ENCODE measurements at regions not wholly inside any gene's neighbourhood (a gene's known extent, or its start where the extent isn't known, plus 50 kb on each side); places are given as distances from the start of the nearest gene placed in this dataset.

- Mint-ChIP-seq H3K27ac (ENCODE audit: unreplicated experiment) (no peak overlapping the region), H3K4me1 (ENCODE audit: low read depth) (peaks cover 72% of the 10 kb centered on the region), H3K9me3 (ENCODE audit: low read depth) (no peaks in the 10 kb centered on the region), H3K4me3 (ENCODE audit: unreplicated experiment) (no peak overlapping the region), H3K27me3 (ENCODE audit: low read depth) (no peaks in the 10 kb centered on the region), H3K36me3 (ENCODE audit: low read depth) (peaks cover 2% of the 10 kb centered on the region)
- no peak for TF ChIP-seq CTCF (IDR thresholded peaks at IDR 0.05)
- DNase-seq (ENCODE audit: low spot score) = peak; percentile 72
Observed at GRCh38 chr16:86945166-86945900, 367.0 kb downstream of the FOXL1 start.

- peak; percentile 73 for DNase-seq (ENCODE audit: low spot score)
- Mint-ChIP-seq H3K27me3 (ENCODE audit: low read depth) (no peaks in the 10 kb centered on the region), H3K9me3 (ENCODE audit: low read depth) (no peaks in the 10 kb centered on the region), H3K36me3 (ENCODE audit: low read depth) (no peaks in the 10 kb centered on the region), H3K4me1 (ENCODE audit: low read depth) (peaks cover 72% of the 10 kb centered on the region), H3K27ac (ENCODE audit: unreplicated experiment) (peak overlapping the region; percentile 78), H3K4me3 (ENCODE audit: unreplicated experiment) (no peak overlapping the region)
- no peak for TF ChIP-seq CTCF (IDR thresholded peaks at IDR 0.05)
Observed at GRCh38 chr16:86946396-86946795, 368.0 kb downstream of the FOXL1 start.

- DNase-seq (ENCODE audit: low spot score) = peak; percentile 70
- no peak overlapping the region for H3K4me3 Mint-ChIP-seq (ENCODE audit: unreplicated experiment)
- TF ChIP-seq CTCF (IDR thresholded peaks at IDR 0.05) = no peak
- H3K36me3 Mint-ChIP-seq (ENCODE audit: low read depth) = no peaks in the 10 kb centered on the region
- no peaks in the 10 kb centered on the region for H3K9me3 Mint-ChIP-seq (ENCODE audit: low read depth)
- H3K27ac Mint-ChIP-seq (ENCODE audit: unreplicated experiment) = peak overlapping the region; percentile 78
- H3K27me3 Mint-ChIP-seq (ENCODE audit: low read depth) = no peaks in the 10 kb centered on the region
- peaks cover 68% of the 10 kb centered on the region for H3K4me1 Mint-ChIP-seq (ENCODE audit: low read depth)
Observed at GRCh38 chr16:86946981-86947380, 368.6 kb downstream of the FOXL1 start.

- no peak for TF ChIP-seq CTCF (IDR thresholded peaks at IDR 0.05)
- no peaks in the 10 kb centered on the region for H3K9me3 Mint-ChIP-seq (ENCODE audit: low read depth)
- no peaks in the 10 kb centered on the region for H3K27me3 Mint-ChIP-seq (ENCODE audit: low read depth)
- peak overlapping the region; percentile 28 for H3K27ac Mint-ChIP-seq (ENCODE audit: unreplicated experiment)
- H3K36me3 Mint-ChIP-seq (ENCODE audit: low read depth) = no peaks in the 10 kb centered on the region
- peak; percentile 72 for DNase-seq (ENCODE audit: low spot score)
- no peak overlapping the region for H3K4me3 Mint-ChIP-seq (ENCODE audit: unreplicated experiment)
- H3K4me1 Mint-ChIP-seq (ENCODE audit: low read depth) = peaks cover 57% of the 10 kb centered on the region
Observed at GRCh38 chr16:86948046-86948445, 369.1 kb downstream of the C16orf95 start.

GRCh38 chr16:86949116-86949515 lies 368.1 kb downstream of the C16orf95 start:
- Mint-ChIP-seq H3K4me3 (ENCODE audit: unreplicated experiment) (no peak overlapping the region), H3K27me3 (ENCODE audit: low read depth) (no peaks in the 10 kb centered on the region), H3K27ac (ENCODE audit: unreplicated experiment) (no peak overlapping the region), H3K9me3 (ENCODE audit: low read depth) (no peaks in the 10 kb centered on the region), H3K4me1 (ENCODE audit: low read depth) (peaks cover 49% of the 10 kb centered on the region), H3K36me3 (ENCODE audit: low read depth) (no peaks in the 10 kb centered on the region)
- peak; percentile 49 for DNase-seq (ENCODE audit: low spot score)
- TF ChIP-seq CTCF (IDR thresholded peaks at IDR 0.05) = no peak
